LNCaP clone FGC (cell line): ENCODE measurements at regions not wholly inside any gene's neighbourhood (a gene's known extent, or its start where the extent isn't known, plus 50 kb on each side); places are given as distances from the start of the nearest gene placed in this dataset.

Experiments used
- DNase-seq: peaks from one replicate; pipeline ENCODE4 v3.0.0-alpha.2; 2011; ENCODE audit warnings: low read depth
- H3K4me3 ChIP-seq: 2 replicates; pipeline ENCODE4 v1.5.1; 2011; ENCODE audit warnings: mild to moderate bottlenecking, low read depth, low read length, control low read depth
- TF ChIP-seq, protein P1 (sequence below): IDR thresholded peaks from 2 replicates; pipeline ENCODE4 v1.5.1; 2012; ENCODE audit warnings: mild to moderate bottlenecking; ENCODE audit not compliant: control insufficient read depth, insufficient read depth; ENCODE audit errors: extremely low read depth

DNA sequence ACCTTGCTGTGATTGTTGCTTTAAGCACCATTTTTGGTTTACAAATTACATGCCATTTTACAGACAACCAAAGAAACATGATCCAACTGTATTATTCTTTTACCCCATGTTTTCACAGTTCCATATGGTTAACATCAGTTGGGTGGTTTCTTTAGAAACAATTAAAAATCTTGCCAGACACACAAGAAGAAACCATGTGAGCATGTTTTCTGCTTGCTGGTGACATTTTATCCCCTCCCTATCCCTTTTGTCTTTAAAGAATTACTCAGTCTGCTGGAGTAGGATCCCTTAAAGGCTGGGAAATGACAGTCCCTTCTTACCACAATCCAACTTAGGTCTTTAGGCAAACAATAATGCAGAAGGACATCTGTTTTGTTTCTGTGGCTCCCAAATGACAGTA, 121.8 kb upstream of the PLXNC1 start:
- H3K4me3 ChIP-seq, result no peak overlapping the region
- no peak for DNase-seq
- TF ChIP-seq, protein P1, sequence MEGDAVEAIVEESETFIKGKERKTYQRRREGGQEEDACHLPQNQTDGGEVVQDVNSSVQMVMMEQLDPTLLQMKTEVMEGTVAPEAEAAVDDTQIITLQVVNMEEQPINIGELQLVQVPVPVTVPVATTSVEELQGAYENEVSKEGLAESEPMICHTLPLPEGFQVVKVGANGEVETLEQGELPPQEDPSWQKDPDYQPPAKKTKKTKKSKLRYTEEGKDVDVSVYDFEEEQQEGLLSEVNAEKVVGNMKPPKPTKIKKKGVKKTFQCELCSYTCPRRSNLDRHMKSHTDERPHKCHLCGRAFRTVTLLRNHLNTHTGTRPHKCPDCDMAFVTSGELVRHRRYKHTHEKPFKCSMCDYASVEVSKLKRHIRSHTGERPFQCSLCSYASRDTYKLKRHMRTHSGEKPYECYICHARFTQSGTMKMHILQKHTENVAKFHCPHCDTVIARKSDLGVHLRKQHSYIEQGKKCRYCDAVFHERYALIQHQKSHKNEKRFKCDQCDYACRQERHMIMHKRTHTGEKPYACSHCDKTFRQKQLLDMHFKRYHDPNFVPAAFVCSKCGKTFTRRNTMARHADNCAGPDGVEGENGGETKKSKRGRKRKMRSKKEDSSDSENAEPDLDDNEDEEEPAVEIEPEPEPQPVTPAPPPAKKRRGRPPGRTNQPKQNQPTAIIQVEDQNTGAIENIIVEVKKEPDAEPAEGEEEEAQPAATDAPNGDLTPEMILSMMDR, result no peak

DNA sequence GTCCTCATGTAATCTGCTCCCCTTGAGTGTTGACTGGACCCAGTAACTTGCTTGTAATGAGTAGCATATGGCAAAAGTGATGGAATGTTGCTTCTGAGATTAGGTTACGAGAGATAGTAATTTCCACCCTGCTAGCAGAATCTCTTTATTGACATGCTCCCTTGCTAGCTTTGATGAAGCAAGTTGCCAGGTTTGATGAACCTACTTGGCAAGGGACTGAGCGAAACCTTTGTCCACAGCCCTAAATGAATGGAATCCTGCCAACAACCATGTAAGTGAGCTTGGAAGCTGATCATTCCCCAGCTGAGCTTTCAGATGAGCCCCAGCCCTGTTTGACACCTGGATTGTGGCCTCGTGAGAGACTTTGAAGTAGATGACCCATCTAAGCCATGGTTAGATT, 120.8 kb upstream of the PLXNC1 start:
- no peak for DNase-seq
- H3K4me3 ChIP-seq, result no peak overlapping the region
- TF ChIP-seq, protein P1, result no peak

DNA sequence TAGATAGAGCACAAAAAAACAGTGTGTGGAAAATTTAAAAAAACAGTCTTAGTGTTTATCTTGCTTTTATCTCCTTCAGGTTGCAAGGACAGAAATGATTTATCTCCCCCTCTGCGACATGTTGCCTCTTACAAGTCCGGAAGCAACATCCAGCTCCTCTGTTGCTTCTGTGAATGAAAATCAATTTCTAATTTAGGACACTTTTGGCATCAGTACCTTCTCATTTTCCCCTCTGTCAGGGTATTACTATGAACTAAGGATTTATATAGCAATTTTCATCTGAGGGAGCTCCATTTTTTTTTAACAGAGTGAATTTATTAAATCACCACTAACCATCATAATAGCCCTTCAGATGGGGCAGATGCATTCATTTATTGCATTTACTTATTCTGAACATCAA, 116.6 kb upstream of the PLXNC1 start:
- no peak overlapping the region for H3K4me3 ChIP-seq
- no peak for DNase-seq
- TF ChIP-seq, protein P1, result no peak

DNA sequence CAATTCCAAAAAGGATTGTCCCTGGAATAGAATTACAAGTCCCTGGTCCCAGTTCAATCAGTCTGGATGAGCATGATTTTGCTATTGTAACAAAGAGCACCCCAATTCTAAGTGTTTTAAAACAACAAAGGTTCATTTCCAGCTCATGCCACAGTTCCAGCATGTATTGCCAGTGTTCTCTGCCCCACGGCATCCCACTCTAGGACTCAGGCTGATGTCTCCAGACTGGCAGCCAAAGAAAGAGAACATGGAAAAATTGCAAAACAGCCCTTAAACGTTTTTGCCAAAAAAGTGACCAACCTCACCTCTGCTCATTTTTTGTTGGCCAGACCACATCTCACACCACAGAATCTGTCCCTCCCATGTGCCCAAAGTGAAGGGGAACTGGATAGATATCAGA, 116.0 kb upstream of the PLXNC1 start:
- H3K4me3 ChIP-seq, result no peak overlapping the region
- TF ChIP-seq, protein P1, result no peak
- no peak for DNase-seq

DNA sequence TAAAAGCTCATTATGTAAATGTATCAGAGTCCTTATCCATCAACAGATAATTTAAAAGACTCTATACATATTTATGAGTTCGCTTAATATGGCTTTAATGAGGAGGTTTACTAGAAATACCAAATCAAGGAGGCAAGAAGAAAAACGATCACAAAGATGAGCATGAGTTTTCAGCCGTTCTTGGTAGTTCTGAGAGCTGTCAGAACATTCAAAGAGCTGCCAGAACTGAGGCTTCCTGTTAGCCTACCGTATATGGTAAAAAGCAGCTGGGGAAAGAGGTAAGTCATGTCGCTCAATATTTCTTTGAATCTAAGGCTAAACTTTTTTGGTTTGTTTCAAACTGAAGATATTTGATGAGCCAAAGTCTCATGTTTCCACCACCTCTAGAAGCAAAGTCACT, 115.3 kb upstream of the PLXNC1 start:
- DNase-seq, result no peak
- H3K4me3 ChIP-seq, result no peak overlapping the region
- TF ChIP-seq, protein P1, result no peak

DNA sequence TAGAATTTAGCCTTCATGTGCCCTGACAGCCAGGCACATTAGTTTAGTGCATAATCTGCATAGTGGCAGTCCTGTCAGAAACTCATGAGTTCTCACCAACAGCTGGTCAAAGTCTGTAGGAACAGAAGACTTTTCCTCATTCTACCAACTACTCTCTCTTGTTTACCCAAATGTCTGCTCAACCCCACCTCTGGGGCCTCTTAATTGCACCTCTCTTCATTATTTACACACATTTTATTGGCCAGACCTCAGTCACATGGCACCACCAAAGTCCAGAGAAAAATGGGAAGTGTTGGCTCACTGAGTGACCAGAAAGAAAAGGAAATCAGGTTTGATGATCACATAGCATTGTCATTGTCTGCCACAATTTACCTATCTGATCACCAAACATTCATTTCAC, 114.6 kb upstream of the PLXNC1 start:
- no peak for DNase-seq
- H3K4me3 ChIP-seq, result no peak overlapping the region
- TF ChIP-seq, protein P1, result no peak

- TF ChIP-seq, protein P1, result no peak
- no peak for DNase-seq
- no peak overlapping the region for H3K4me3 ChIP-seq
Observed at GRCh38 chr12:94037444-94037843, 110.9 kb upstream of the PLXNC1 start.
